Vagina (tissue), 2 donors: ENCODE measurements at regions not wholly inside any gene's neighbourhood (a gene's known extent, or its start where the extent isn't known, plus 50 kb on each side); places are given as distances from the start of the nearest gene placed in this dataset.

Experiments used
- DNase-seq, 2 donors: peaks; one replicate each; pipeline ENCODE4 v3.0.0-alpha.2; 2017; ENCODE audit errors: extremely low spot score in 2 of 2
- H3K27ac ChIP-seq: fragments of 200-600 bp; sonication (generic); one replicate; pipeline ENCODE4 v1.5.1; 2019
- H3K27me3 ChIP-seq: fragments of 200-600 bp; sonication (generic); one replicate; pipeline ENCODE4 v1.5.1; 2019
- H3K36me3 ChIP-seq, 2 donors: fragments of 200-600 bp; sonication (generic); one replicate each; pipeline ENCODE4 v1.5.1; 2017 to 2019
- H3K4me1 ChIP-seq: fragments of 200-600 bp; sonication (generic); one replicate; pipeline ENCODE4 v1.5.1; 2019
- H3K4me3 ChIP-seq, 2 donors: fragments of 200-600 bp; sonication (generic); 1 replicate in 1 of 2; 2 replicates in 1 of 2; pipeline ENCODE4 v1.5.1; 2016 to 2019
- H3K9me3 ChIP-seq: fragments of 200-600 bp; sonication (generic); one replicate; pipeline ENCODE4 v1.5.1; 2019
- POLR2A ChIP-seq, 2 donors: fragments of 450-650 bp; IDR thresholded peaks; one replicate each; pipeline ENCODE4 v1.6.1; 2017; ENCODE audit warnings: antibody characterized with exemption in 2 of 2, mild to moderate bottlenecking in 2 of 2, moderate library complexity in 2 of 2
- POLR2AphosphoS5 ChIP-seq, 2 donors: sonication (generic); formaldehyde crosslinking; IDR thresholded peaks; one replicate each; pipeline ENCODE4 v1.9.0; 2017; ENCODE audit warnings: antibody characterized with exemption in 2 of 2, mild to moderate bottlenecking in 2 of 2, low read depth in 1 of 2; ENCODE audit not compliant: insufficient read depth in 1 of 2
- intact Hi-C: fragments of 100-400 bp; cut with DNase I; formaldehyde crosslinking; loops from one replicate; pipeline ENCODE4 v1.15.1; 2023
- TF ChIP-seq, protein P1 (sequence below), 3 experiments: fragments of 450-650 bp in 2 of 3; fragments of 200-600 bp in 1 of 3; sonication (generic) in 1 of 3; IDR thresholded peaks; one replicate each; pipeline ENCODE4 v1.5.1; 2017 to 2019; ENCODE audit warnings: antibody characterized with exemption in 3 of 3, mild to moderate bottlenecking in 2 of 3, moderate library complexity in 2 of 3

DNA sequence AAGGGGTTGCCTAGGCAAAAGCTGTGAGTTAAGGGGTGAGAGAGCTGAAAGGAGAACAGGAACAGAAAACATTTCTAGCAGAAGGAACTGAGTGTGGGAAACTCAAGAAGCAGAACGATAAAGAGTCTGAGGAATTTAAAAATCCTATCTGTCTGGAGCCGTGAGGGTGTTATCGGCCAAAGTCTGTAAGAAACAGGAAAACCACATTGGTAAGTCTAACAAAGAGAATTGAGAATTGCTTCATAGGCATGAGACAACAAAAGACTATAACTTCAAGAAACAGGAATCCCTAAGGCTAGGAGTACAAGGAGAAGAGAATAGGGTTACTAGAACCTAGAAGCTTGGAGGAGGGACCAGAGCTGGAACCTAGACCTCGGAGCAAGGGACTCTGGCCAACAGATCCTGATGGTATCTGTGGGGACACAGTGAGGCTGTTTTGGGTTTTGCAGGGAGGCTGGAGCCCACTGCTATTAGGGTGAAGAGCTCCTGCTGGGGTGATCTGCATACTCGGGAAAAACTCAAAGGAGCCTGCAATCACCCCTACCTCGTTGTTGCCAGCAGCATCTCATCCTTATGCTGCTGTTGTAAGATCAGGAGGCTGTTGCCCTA, 175.6 kb downstream of the FBXO8 start:
- no peak for TF ChIP-seq POLR2A (IDR thresholded peaks at IDR 0.05)
- TF ChIP-seq, protein P1, sequence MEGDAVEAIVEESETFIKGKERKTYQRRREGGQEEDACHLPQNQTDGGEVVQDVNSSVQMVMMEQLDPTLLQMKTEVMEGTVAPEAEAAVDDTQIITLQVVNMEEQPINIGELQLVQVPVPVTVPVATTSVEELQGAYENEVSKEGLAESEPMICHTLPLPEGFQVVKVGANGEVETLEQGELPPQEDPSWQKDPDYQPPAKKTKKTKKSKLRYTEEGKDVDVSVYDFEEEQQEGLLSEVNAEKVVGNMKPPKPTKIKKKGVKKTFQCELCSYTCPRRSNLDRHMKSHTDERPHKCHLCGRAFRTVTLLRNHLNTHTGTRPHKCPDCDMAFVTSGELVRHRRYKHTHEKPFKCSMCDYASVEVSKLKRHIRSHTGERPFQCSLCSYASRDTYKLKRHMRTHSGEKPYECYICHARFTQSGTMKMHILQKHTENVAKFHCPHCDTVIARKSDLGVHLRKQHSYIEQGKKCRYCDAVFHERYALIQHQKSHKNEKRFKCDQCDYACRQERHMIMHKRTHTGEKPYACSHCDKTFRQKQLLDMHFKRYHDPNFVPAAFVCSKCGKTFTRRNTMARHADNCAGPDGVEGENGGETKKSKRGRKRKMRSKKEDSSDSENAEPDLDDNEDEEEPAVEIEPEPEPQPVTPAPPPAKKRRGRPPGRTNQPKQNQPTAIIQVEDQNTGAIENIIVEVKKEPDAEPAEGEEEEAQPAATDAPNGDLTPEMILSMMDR (IDR thresholded peaks at IDR 0.05) = no peak
- no peak for TF ChIP-seq POLR2AphosphoS5 (IDR thresholded peaks at IDR 0.05; ENCODE audit: insufficient read depth in 1 of 2, low read depth in 1 of 2)
- intact Hi-C loops = no loop called here
- no peaks in the 10 kb centered on the region for H3K9me3 ChIP-seq
- DNase-seq = no peak
- no peaks in the 10 kb centered on the region for H3K27me3 ChIP-seq
- no peaks in the 10 kb centered on the region for H3K36me3 ChIP-seq
- no peak overlapping the region for H3K4me3 ChIP-seq
- no peaks in the 10 kb centered on the region for H3K4me1 ChIP-seq
- H3K27ac ChIP-seq = no peak overlapping the region

DNA sequence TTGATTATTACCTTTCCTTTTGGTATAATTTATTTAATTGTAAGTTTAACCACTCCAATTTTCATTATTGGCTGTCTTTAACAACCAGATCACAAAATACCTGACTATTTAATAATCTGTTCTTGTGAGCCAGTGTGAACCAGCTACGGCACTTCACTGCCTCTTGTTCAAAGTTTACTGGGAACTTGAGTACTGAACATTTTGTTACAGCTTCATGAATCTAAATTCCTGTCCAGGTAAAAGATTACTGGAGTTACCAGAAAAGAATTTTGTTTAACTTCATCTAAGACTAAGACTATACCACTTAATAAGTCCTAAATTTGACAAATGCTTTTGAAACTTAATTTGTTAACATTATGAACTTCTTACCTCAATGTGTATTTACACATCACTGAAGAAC, 178.3 kb downstream of the FBXO8 start:
- Histone ChIP-seq H3K36me3 (no peaks in the 10 kb centered on the region), H3K4me3 (no peak overlapping the region), H3K9me3 (no peaks in the 10 kb centered on the region), H3K27ac (no peak overlapping the region), H3K4me1 (no peaks in the 10 kb centered on the region), H3K27me3 (no peaks in the 10 kb centered on the region)
- no peak for DNase-seq
- TF ChIP-seq, protein P1 (IDR thresholded peaks at IDR 0.05) = no peak
- TF ChIP-seq POLR2AphosphoS5 (IDR thresholded peaks at IDR 0.05; ENCODE audit: insufficient read depth in 1 of 2, low read depth in 1 of 2) (no peak), POLR2A (IDR thresholded peaks at IDR 0.05) (no peak)
- intact Hi-C loops = no loop called here

DNA sequence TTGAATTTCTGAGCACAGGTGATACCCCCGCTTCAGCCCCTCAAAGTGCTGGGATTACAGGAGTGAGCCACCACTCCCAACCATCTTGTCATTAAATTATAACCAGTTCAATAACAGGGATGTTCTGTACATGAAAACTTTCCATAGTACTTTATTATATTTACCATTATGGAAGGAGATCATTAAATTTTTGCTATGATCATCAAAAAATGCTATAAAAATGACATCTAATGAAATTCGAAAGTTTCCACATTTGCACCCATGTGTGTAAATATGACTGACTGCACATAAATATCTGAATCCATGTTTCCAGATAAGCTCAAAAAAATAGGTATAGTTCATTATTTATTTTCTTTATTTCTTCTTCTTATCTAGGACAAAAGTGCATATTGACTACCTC, 182.6 kb downstream of the FBXO8 start:
- TF ChIP-seq, protein P1 (IDR thresholded peaks at IDR 0.05) = no peak
- TF ChIP-seq POLR2A (IDR thresholded peaks at IDR 0.05) = no peak
- no peak for TF ChIP-seq POLR2AphosphoS5 (IDR thresholded peaks at IDR 0.05; ENCODE audit: insufficient read depth in 1 of 2, low read depth in 1 of 2)
- H3K4me3 ChIP-seq = no peak overlapping the region
- intact Hi-C loops = no loop called here
- H3K27ac ChIP-seq = no peak overlapping the region
- no peaks in the 10 kb centered on the region for H3K36me3 ChIP-seq
- no peak for DNase-seq
- no peaks in the 10 kb centered on the region for H3K9me3 ChIP-seq
- H3K4me1 ChIP-seq = no peaks in the 10 kb centered on the region
- no peaks in the 10 kb centered on the region for H3K27me3 ChIP-seq

DNA sequence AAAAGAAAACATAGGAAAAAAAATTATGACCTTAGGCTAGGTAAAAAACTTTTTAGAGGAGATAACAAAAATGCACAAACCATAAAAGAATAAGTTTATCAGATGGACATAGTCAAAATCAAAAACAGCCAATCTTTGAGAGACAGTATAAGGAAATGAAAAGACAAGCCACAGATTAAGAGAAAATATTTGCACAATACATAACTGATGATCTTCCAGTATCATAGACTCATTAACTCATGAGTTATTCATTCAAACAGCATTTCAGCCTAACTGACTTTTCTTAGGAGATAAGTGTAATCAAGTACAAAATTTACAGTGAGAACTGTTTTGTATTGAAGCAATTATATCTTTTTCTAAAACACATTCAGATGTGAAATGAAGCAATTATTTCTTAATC, 183.8 kb downstream of the FBXO8 start:
- TF ChIP-seq POLR2AphosphoS5 (IDR thresholded peaks at IDR 0.05; ENCODE audit: insufficient read depth in 1 of 2, low read depth in 1 of 2) (no peak), POLR2A (IDR thresholded peaks at IDR 0.05) (no peak)
- TF ChIP-seq, protein P1 (IDR thresholded peaks at IDR 0.05) = no peak
- Histone ChIP-seq H3K27me3 (no peaks in the 10 kb centered on the region), H3K27ac (no peak overlapping the region), H3K36me3 (no peaks in the 10 kb centered on the region), H3K4me3 (no peak overlapping the region), H3K9me3 (no peaks in the 10 kb centered on the region), H3K4me1 (no peaks in the 10 kb centered on the region)
- intact Hi-C loops = no loop called here
- DNase-seq = no peak

DNA sequence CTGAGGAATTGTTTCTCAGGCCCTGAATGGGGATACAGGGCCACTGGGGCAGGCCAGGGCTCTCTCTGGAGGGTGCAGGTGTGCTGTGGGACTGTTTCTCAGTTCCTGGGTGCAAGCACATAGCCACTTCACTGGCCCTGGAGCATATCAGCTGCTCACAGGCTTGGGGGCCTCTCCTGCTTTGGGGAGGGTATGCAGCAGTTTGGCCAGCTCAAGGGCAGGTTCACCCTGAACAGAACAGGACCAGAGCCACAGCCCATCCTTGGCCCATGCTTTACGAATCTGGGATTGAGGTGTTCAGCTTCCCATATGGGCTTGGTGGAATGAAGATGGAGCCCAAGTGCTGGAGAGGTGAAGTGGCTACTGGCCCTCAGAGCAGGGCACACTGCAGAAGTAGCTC, 186.5 kb downstream of the FBXO8 start:
- intact Hi-C loops = no loop called here

More for the DNA sequence above, 186.5 kb downstream of the FBXO8 start:
- Histone ChIP-seq H3K36me3 (no peaks in the 10 kb centered on the region), H3K4me3 (no peak overlapping the region), H3K27me3 (no peaks in the 10 kb centered on the region), H3K9me3 (no peaks in the 10 kb centered on the region), H3K4me1 (no peaks in the 10 kb centered on the region), H3K27ac (no peak overlapping the region)
- TF ChIP-seq, protein P1 (IDR thresholded peaks at IDR 0.05) = no peak
- no peak for TF ChIP-seq POLR2A (IDR thresholded peaks at IDR 0.05)
- no peak for TF ChIP-seq POLR2AphosphoS5 (IDR thresholded peaks at IDR 0.05; ENCODE audit: insufficient read depth in 1 of 2, low read depth in 1 of 2)
- DNase-seq = no peak
